ENCODE measurements at regions not wholly inside any gene's neighbourhood (a gene's known extent, or its start where the extent isn't known, plus 50 kb on each side); places are given as distances from the start of the nearest gene placed in this dataset.
A peak's percentile ranks its signal among the peaks of the same experiment; 100 is the strongest.

DNA sequence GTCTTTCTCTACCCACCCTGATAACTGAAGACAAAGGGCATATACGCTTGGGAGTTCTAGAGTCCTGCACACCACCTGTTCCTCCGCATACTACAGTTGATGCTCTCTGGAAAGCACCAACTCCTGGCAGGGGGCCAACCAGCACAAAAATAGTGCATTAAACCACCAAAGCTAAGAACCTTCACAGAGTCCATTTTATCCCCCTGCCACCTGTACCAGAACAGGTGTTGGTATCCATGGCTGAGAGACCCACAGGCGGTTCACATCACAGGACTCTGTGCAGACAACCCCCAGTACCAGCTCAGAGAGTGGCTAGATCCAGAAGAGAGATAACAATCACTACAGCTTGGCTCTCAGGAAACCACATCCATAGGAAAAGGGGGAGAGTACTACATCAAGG is 114.4 kb upstream of the POU1F1 start:
- DNase-seq = no peak

DNA sequence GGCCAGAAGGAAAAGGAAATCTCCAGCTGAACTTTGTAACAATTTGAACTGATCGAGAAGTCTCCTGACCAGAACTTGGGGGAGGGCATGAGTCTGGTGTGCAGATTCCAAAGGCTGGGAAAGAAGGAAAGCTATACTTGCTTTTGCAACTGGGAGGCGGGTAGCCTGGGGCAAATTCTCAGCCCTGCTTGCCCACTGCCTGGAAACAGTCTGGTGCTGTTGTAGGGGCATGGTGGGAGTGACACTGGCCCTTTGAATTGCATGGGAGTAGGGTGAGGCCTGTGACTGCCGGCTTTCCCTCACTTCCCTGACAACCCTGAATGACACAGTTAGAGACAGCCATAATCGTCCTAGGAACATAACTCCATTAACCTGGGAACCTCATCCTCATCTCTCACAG is 114.0 kb upstream of the POU1F1 start:
- no peak for DNase-seq

DNA sequence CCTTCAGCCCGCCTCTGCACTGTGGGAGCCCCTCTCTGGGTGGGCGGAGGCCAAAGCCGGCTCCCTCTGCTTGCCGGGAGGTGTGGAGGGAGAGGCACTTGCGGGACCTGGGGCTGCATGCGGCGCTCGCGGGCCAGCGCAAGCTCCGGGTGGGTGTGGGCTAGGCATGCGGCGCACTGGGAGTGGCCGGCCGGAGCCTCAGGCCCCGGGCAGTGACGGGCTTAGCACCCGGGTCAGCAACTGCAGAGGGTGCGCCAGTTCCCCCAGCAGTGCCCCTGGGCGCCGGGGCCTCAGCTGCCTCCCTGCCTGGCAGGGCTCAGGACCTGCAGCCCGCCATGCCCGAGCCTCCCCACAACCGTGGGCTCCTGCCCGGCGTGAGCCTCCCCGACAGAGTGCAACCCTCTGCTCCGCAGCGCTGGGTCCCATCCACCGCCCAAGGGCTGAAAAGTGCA is 98.9 kb upstream of the POU1F1 start:
- no peak for DNase-seq

DNA sequence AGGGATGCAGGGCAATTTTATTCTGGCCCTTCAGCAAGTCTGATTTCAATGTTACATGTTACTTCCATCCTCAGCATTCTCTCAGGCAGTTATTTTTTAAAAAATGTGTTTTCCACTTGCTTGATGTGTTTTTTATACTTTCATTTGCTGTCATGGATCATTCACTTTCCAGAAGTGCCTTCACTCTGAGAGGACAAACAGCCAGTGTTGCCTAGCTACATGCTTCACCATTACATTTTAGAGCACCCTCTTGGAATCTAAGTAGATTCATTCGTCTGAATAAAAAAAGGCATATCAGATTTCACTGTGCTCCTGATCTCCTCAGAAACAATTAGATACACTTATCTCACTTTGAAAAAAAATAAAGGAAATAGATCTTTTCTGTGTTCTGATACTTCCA is 93.6 kb upstream of the POU1F1 start:
- no peak for DNase-seq

DNA sequence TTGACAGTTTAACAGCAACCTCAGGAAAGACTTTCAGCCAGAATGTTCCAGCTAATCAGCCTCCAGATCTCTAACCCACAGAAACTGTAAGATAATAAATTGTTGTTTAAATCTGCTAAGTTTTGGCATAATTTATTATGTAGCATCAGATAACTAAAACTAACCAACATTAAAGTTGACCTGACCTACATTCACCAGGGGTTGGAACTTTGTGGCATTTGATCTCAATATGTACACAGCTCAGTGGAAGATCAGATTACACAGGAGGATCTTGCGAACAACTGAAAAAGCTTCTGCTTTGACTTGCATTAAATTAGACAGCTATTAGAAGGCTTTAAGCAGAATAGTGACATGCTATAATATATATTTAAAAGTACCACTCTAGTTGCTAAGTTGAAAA is 91.4 kb upstream of the POU1F1 start:
- no peak for DNase-seq

- no peak for DNase-seq
These were observed 87.3 kb upstream of the POU1F1 start for GRCh38 chr3:87363721-87364120.

- DNase-seq = no peak
These were observed 85.6 kb upstream of the POU1F1 start for GRCh38 chr3:87361956-87362355.

DNA sequence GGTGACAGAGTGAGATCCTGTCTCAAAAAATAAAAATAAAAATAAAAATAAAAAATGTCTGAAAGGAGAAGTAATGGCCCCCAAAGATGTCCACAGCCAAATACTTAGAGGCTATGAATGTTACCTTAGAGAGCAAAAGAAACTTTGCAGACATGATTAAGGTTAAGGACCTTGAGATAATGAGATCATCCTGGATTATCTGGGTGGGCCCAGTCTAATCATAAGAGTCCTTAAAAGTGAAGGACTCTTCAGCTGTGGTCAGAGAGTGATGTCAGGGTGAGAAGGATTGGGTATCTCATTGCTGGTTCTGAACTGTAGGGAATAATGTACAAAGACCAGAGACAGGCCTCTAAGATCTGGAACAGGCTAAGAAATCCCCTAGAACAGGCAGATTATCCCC is 84.9 kb upstream of the POU1F1 start:
- no peak for DNase-seq

DNA sequence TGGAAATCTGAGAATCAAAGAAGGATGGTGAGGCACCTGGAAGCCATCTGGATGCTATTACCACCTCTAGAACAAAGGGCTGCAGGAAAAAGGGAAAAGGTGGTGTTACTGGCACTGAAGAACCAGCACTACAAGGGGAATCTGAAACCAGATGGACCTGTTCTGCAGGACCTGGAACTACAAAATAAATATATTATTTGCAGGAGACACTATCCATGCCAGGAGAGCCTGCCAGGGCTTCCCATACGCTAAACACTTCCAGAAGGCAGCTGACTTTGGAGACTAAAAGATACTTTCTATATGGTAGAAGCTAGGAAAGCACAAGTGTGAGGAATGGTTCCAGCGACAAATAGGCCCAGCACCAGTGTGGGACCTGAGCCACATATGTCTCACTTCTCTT is 83.4 kb upstream of the POU1F1 start:
- DNase-seq = no peak

DNA sequence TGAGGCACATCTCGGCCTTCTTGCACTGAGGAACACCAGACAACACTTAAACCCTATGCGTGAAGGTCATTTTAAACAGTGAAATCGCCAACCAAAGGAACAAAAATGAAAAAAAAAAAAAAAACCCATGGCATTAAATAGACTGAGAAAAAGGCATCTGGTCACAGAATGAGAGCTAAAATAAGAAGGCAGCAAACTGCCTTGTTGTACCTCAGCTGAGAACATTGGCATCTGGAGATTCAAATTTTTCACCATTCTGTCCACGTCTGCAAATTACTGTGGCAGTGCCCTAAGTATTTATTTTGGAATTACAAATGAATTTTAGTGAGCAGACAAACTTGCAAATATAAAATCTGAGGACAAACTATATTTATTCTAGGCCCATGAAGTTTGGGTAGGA is 82.6 kb upstream of the POU1F1 start:
- no peak for DNase-seq

DNA sequence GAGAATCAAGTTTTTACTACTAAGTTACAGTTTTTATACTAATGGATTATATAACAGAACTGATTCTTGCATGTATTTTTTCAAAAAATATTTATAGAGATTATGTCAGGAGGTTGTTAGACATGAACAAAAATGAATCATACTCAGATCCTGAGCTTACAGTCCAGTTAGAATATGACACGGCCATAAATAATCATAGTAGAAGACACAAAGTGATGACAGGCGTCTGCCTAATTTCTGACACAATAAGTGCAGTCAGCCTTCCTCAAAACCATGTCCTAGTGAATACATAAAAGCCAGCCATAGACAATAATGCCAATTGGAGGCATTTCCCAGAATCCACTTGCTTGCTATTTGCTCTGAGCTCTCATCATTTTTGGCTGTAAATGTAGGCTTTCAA is 81.7 kb upstream of the POU1F1 start:
- no peak for DNase-seq

- DNase-seq = no peak
These were observed 78.0 kb upstream of the POU1F1 start for GRCh38 chr3:87354398-87354797.

GRCh38 chr3:87351937-87352336 is 75.6 kb upstream of the POU1F1 start:
- no peak for DNase-seq

DNA sequence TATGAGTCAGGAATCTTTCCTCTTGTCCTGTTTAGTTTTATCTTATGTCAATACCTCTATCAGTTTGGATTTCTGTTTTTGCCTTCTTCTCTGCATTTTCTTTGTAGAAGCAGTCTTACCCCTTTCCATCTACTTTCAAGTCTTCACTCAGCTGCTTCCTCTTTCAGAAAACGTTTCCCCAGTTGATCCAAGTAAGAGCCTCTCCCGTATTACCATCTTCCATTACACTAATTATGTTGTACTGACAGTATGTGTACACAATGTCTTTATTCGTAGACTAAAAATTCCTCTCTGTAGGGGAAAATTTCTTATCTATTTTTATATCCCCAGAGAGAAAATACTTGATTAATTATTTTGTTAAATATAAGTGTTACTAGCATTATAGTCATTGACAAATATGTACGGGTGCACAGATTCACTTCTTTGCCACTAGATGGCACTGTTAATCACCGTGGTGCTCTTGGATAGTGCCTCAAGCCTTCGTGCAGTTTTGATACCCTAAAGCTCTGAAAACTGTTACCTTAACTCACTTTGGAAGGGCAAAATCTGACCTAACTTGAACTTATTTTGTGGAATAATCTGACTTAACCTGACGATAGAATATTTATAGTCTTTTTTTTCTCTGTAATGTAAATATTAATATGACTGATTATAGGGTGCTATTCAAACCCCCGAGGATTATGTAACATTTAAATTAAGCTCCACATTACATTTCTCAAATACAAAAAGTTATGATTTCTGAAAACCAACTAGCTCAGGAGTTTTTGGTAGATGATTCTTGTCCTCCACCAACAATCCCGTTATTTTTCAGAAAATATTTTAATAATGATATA is 74.2 kb upstream of the POU1F1 start:
- peak; percentile 59 for DNase-seq

DNA sequence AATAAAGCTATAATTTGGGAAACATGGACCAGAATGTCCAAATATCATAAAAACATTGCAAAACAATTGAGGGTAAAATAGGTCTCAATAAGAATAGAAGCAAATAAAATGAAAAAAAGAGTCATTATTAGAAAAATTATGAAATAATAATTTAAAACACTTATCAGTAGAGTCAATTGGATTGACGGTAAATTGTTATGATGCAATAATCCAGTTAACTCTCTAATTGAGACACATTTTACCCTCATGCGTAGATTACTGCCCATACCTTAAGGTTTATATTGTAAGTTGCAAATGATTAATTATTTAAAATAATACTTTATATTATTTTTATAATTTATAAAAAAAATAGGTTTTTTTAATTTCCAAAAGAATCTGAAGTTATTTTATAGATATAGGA is 73.4 kb upstream of the POU1F1 start:
- DNase-seq = no peak

GRCh38 chr3:87336761-87337160 is 60.4 kb upstream of the POU1F1 start:
- DNase-seq = no peak

DNA sequence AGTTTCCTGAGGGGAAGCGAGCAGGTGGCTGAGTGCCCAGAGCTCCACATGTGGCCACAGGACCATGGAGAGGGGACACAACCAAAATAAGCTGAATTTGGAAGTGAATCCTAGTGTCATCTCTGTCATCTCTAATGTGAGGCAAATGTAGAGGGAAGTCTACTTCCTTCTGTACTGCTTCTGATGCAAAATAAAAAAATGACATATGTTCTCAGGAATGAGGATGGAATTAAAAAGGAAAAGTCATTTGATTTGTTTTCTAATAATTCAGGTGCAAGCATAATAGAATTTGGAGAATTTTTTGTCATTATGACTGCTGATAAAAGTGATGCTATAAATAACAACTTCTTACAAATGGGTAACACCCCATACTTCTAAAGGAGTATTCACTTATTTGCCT is 59.5 kb upstream of the POU1F1 start:
- no peak for DNase-seq

DNA sequence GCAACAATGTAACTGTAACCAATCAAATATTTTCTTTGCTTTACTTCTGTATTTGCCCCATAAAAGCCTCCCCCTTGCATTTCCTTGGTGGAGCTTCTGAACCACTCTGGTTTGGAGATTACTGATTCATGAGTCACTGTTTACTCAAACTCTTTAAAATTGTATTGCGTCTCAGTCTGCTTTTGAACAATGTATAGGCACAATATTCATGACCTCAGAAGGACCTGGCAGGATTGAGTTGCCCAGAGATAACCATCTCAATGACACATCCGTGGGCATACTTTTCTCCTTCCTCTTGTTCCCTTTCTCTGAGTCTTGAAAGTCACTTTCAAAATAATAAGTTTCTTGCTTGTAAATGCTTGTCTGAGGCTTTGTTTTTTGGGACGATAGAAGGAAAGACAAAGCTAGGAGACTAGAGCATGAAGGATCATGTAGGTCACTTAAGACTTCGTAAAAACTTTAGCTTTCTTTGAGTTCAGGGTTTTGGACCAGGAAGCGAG is 57.1 kb upstream of the POU1F1 start:
- peak; percentile 10 for DNase-seq

DNA sequence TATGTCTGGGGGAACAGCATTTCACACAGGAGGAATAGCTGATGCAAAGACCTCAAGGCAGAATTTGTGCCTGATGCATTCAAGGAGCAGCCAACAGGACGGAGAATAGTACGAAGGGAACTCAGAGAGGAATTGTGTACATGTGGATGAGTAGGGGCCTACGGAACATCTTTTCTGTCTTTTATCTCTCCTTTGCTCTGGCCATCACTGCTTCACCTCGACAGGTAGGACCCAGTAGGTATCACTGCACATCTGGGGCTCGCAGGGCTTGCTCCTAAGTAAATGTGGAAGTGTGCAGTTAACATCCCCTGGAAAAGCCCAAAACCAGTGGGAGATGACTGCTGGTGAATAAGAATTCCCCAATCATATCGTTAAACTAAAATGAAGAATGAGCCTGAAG is 56.4 kb upstream of the POU1F1 start:
- no peak for DNase-seq

DNA sequence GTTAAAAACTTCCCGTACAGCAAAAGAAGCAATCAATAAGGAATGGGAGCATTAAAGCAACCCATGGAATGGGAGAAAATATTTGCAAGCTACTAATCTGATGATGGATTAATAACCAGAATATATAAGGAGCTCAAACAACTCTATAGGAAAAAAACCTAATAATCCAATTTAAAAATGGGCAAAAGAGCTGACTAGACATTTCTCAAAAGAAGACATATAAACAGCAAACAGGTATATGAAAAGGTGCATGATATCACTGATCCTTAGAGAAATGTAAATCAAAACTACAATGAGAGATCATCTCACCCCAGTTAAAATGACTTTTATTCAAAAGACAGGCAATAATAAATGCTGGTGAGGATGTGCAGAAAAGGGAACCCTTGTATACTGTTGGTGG is 52.7 kb upstream of the POU1F1 start:
- no peak for DNase-seq

Data from CD4-positive, alpha-beta T cell treated with Interleukin-4 for 4 hours (primary cell).